ENCODE measurements at regions not wholly inside any gene's neighbourhood (a gene's known extent, or its start where the extent isn't known, plus 50 kb on each side); places are given as distances from the start of the nearest gene placed in this dataset.

- H3K9ac ChIP-seq (ENCODE audit: low read length), result no peak overlapping the region
- TF ChIP-seq CTCF (IDR thresholded peaks at IDR 0.05; ENCODE audit: low read length) (no peak), EZH2phosphoT487 (IDR thresholded peaks at IDR 0.05; ENCODE audit: low read length) (no peak), EZH2 (optimal IDR thresholded peaks at IDR 0.05; ENCODE audit: low read depth, low read length) (no peak)
- H3K4me3 ChIP-seq (ENCODE audit: low read length), result no peak overlapping the region
- H3K27ac ChIP-seq (ENCODE audit: low read length), result no peak overlapping the region
- no peak for DNase-seq
- H2AFZ ChIP-seq (ENCODE audit: low read length), result no peak overlapping the region
- no peaks in the 10 kb centered on the region for H3K27me3 ChIP-seq (replicated peaks; ENCODE audit: insufficient read depth, low read length)
- H3K9me2 ChIP-seq (replicated peaks; ENCODE audit: insufficient read depth, low read length), result no peaks in the 10 kb centered on the region
- H3K36me3 ChIP-seq (replicated peaks; ENCODE audit: insufficient read depth, low read length), result no peaks in the 10 kb centered on the region
- H3K4me2 ChIP-seq (ENCODE audit: low read depth, low read length), result no peak overlapping the region
- no peaks in the 10 kb centered on the region for H3K9me3 ChIP-seq (replicated peaks; ENCODE audit: insufficient read depth, low read length)
- no peaks in the 10 kb centered on the region for H4K20me1 ChIP-seq (ENCODE audit: insufficient read depth, low read length)
- no peaks in the 10 kb centered on the region for H3K79me2 ChIP-seq (ENCODE audit: low read length)
- no peaks in the 10 kb centered on the region for H3F3A ChIP-seq (ENCODE audit: insufficient read depth, low read length)
- H3K4me1 ChIP-seq (ENCODE audit: low read length), result no peaks in the 10 kb centered on the region
Observed at GRCh38 chr13:59444210-59444857, 719.4 kb downstream of the DIAPH3 start.

- Histone ChIP-seq H4K20me1 (ENCODE audit: insufficient read depth, low read length) (no peaks in the 10 kb centered on the region), H3K27ac (ENCODE audit: low read length) (no peak overlapping the region), H3K36me3 (replicated peaks; ENCODE audit: insufficient read depth, low read length) (no peaks in the 10 kb centered on the region), H3K4me1 (ENCODE audit: low read length) (no peaks in the 10 kb centered on the region), H2AFZ (ENCODE audit: low read length) (no peak overlapping the region), H3K27me3 (replicated peaks; ENCODE audit: insufficient read depth, low read length) (no peaks in the 10 kb centered on the region), H3K4me2 (ENCODE audit: low read depth, low read length) (no peak overlapping the region), H3K9me3 (replicated peaks; ENCODE audit: insufficient read depth, low read length) (no peaks in the 10 kb centered on the region), H3K9ac (ENCODE audit: low read length) (no peak overlapping the region), H3K79me2 (ENCODE audit: low read length) (no peaks in the 10 kb centered on the region), H3K4me3 (ENCODE audit: low read length) (no peak overlapping the region), H3K9me2 (replicated peaks; ENCODE audit: insufficient read depth, low read length) (no peaks in the 10 kb centered on the region), H3F3A (ENCODE audit: insufficient read depth, low read length) (no peaks in the 10 kb centered on the region)
- DNase-seq, result no peak
- TF ChIP-seq EZH2phosphoT487 (IDR thresholded peaks at IDR 0.05; ENCODE audit: low read length) (no peak), CTCF (IDR thresholded peaks at IDR 0.05; ENCODE audit: low read length) (no peak), EZH2 (optimal IDR thresholded peaks at IDR 0.05; ENCODE audit: low read depth, low read length) (no peak)
Observed at GRCh38 chr13:59445812-59446211, 717.9 kb downstream of the DIAPH3 start.

- no peak overlapping the region for H2AFZ ChIP-seq (ENCODE audit: low read length)
- H3K9me3 ChIP-seq (replicated peaks; ENCODE audit: insufficient read depth, low read length), result no peaks in the 10 kb centered on the region
- no peaks in the 10 kb centered on the region for H3K9me2 ChIP-seq (replicated peaks; ENCODE audit: insufficient read depth, low read length)
Observed at GRCh38 chr13:59446391-59446790, 717.3 kb downstream of the DIAPH3 start.

More at GRCh38 chr13:59446391-59446790, 717.3 kb downstream of the DIAPH3 start:
- H3K36me3 ChIP-seq (replicated peaks; ENCODE audit: insufficient read depth, low read length), result no peaks in the 10 kb centered on the region
- no peak overlapping the region for H3K4me2 ChIP-seq (ENCODE audit: low read depth, low read length)
- H3K4me3 ChIP-seq (ENCODE audit: low read length), result no peak overlapping the region
- no peaks in the 10 kb centered on the region for H3F3A ChIP-seq (ENCODE audit: insufficient read depth, low read length)
- no peaks in the 10 kb centered on the region for H3K27me3 ChIP-seq (replicated peaks; ENCODE audit: insufficient read depth, low read length)
- TF ChIP-seq EZH2 (optimal IDR thresholded peaks at IDR 0.05; ENCODE audit: low read depth, low read length) (no peak), EZH2phosphoT487 (IDR thresholded peaks at IDR 0.05; ENCODE audit: low read length) (no peak), CTCF (IDR thresholded peaks at IDR 0.05; ENCODE audit: low read length) (no peak)
- H3K9ac ChIP-seq (ENCODE audit: low read length), result no peak overlapping the region
- no peaks in the 10 kb centered on the region for H4K20me1 ChIP-seq (ENCODE audit: insufficient read depth, low read length)
- no peak for DNase-seq
- H3K27ac ChIP-seq (ENCODE audit: low read length), result no peak overlapping the region
- no peaks in the 10 kb centered on the region for H3K4me1 ChIP-seq (ENCODE audit: low read length)
- H3K79me2 ChIP-seq (ENCODE audit: low read length), result no peaks in the 10 kb centered on the region
